ENCODE measurements at regions not wholly inside any gene's neighbourhood (a gene's known extent, or its start where the extent isn't known, plus 50 kb on each side); places are given as distances from the start of the nearest gene placed in this dataset.
"Not testable (repeated sequence)": the region's sequence is repeated elsewhere in the genome, so short reads cannot be mapped to it uniquely, and the experiment has no call there.

DNA sequence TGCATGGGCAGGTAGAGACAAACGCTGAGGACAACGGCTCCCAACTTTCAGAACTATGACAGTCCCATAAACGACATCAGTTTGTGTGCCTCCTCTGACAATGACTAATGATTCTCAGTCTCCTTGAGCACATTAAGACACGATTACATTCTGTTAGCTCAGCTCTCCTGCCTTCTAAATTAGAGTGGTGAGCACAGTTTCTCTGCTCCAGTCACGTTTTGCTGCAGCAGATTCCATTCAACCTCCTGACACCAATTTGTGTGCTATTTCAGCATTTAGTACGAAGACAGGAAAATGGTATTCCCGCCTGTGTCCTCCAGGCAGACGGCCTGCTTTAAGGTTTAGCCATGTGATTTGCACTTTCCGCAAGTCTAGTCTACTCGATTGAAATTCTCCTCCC is 458.4 kb upstream of the CFAP20DC start:
- H3K4me1 ChIP-seq (ENCODE audit: control insufficient read depth, insufficient read depth, low read length): no peaks in the 10 kb centered on the region
- H3K27me3 ChIP-seq (ENCODE audit: control insufficient read depth, insufficient read depth, low read length): no peaks in the 10 kb centered on the region

DNA sequence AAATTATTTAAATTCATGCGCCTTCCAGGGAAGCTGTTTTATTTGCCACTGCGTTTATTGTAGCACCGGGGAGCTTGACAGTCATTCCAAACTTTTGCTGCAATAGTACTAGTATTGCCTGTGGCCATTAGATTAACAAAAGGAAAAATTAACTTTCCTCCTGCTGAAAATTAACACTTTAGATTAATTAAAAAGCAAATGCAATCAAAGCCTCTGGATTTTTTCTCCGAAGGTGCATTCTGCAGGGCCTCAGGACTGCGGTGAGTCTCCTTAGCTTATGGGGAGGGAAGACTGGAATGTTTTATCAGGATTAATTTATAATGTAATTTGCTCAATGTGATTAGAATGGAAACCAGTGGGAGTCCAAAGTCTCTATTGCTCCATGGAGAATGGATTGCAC is 456.4 kb upstream of the CFAP20DC start:
- H3K9ac ChIP-seq (ENCODE audit: low read length): no peak overlapping the region
- H3K27me3 ChIP-seq (ENCODE audit: control insufficient read depth, insufficient read depth, low read length): no peaks in the 10 kb centered on the region
- H3K4me1 ChIP-seq (ENCODE audit: control insufficient read depth, insufficient read depth, low read length): no peaks in the 10 kb centered on the region
- no peaks in the 10 kb centered on the region for H3K9me3 ChIP-seq (ENCODE audit: control insufficient read depth, low read length)
- no peak overlapping the region for H3K4me3 ChIP-seq (ENCODE audit: low read length)
- no peaks in the 10 kb centered on the region for H3K36me3 ChIP-seq (ENCODE audit: control insufficient read depth, insufficient read depth, low read length)

More for the DNA sequence above, 458.4 kb upstream of the CFAP20DC start:
- Histone ChIP-seq H3K36me3 (ENCODE audit: control insufficient read depth, insufficient read depth, low read length) (no peaks in the 10 kb centered on the region), H3K4me3 (ENCODE audit: low read length) (no peak overlapping the region), H3K9me3 (ENCODE audit: control insufficient read depth, low read length) (no peaks in the 10 kb centered on the region), H3K9ac (ENCODE audit: low read length) (no peak overlapping the region)

DNA sequence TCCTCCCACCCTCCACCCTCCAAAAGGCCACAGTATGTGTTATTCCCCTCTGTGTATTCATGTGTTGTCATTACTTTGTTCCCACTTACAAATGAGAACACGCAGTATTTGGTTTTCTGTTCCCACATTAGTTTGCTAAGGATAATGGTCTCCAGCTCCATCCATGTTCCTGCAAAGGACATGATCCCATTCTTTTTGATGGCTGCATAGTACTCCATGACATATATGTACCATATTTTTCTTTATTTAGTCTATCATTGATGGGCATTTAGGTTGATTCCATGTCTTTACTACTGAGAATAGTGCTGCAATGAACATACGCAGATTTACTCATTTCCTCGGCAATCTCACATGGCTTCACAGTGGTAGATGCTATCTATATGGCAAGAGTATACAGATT is 453.6 kb upstream of the CFAP20DC start:
- Histone ChIP-seq H3K9ac (ENCODE audit: low read length) (no peak overlapping the region), H3K9me3 (ENCODE audit: control insufficient read depth, low read length) (no peaks in the 10 kb centered on the region), H3K36me3 (ENCODE audit: control insufficient read depth, insufficient read depth, low read length) (no peaks in the 10 kb centered on the region)

DNA sequence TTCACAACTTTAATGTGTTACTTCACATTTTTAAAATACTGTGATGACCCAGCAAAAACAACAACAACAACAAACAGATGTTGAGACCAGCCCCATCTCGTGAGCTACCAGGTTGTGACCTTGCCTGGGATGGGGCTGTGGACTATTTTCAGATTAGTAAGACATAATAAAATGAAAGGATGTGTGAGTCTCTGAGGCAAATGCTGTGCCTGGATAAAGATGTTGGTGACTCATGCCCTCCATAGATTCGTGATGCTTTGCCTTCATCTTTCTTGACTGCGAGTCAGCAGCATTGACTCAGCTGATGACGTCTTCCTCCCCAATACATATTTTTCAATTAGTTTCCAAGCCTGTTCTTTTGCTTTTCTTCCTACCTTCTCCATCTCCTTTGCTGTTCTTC is 453.0 kb upstream of the CFAP20DC start:
- Histone ChIP-seq H3K9ac (ENCODE audit: low read length) (no peak overlapping the region), H3K4me3 (ENCODE audit: low read length) (no peak overlapping the region), H3K4me1 (ENCODE audit: control insufficient read depth, insufficient read depth, low read length) (no peaks in the 10 kb centered on the region), H3K36me3 (ENCODE audit: control insufficient read depth, insufficient read depth, low read length) (no peaks in the 10 kb centered on the region), H3K27me3 (ENCODE audit: control insufficient read depth, insufficient read depth, low read length) (no peaks in the 10 kb centered on the region), H3K9me3 (ENCODE audit: control insufficient read depth, low read length) (no peaks in the 10 kb centered on the region)

More for the DNA sequence above, 453.6 kb upstream of the CFAP20DC start:
- Histone ChIP-seq H3K4me1 (ENCODE audit: control insufficient read depth, insufficient read depth, low read length) (no peaks in the 10 kb centered on the region), H3K27me3 (ENCODE audit: control insufficient read depth, insufficient read depth, low read length) (no peaks in the 10 kb centered on the region), H3K4me3 (ENCODE audit: low read length) (no peak overlapping the region)

DNA sequence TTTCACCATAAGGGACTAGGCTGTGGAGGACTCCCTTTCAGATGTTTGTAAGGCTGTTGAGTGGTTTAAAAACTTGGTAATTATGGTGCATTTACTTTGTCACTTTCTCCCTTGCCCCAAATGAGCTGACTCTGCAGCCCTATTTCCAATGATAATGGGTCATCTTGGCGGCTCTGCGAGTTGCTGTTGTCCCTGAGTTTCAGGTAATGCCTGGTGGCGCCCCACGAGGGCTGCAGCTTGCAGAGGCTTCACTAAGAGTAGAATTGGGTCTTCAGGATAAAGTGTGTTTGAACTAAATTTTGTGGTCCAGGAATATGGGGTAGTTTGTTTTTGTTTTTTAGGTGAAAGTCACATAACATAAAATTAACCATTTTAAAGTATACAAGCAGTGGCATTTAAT is 450.1 kb upstream of the CFAP20DC start:
- H3K9ac ChIP-seq (ENCODE audit: low read length): no peak overlapping the region
- H3K36me3 ChIP-seq (ENCODE audit: control insufficient read depth, insufficient read depth, low read length): no peaks in the 10 kb centered on the region
- no peaks in the 10 kb centered on the region for H3K27me3 ChIP-seq (ENCODE audit: control insufficient read depth, insufficient read depth, low read length)
- no peaks in the 10 kb centered on the region for H3K9me3 ChIP-seq (ENCODE audit: control insufficient read depth, low read length)
- H3K4me1 ChIP-seq (ENCODE audit: control insufficient read depth, insufficient read depth, low read length): no peaks in the 10 kb centered on the region
- H3K4me3 ChIP-seq (ENCODE audit: low read length): no peak overlapping the region

DNA sequence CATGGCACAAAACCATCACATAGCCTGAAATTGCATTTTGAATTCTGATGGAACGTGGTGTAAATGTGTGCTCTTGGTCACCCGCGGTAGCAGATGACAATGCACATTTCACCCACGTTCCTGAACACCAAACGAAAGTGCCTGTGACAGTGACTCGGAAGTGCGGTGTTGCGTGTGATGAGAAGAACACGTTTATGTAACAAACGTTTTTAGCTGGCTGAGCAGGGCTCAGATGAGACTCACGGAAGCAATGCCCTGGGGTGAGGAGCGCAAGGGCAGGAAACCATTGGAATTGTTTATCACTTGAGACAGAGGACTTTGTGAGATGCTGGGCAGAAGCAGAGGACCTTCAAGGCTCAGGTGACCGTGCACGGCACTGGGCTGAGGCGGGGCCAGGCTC is 449.2 kb upstream of the CFAP20DC start:
- H3K4me3 ChIP-seq (ENCODE audit: low read length): no peak overlapping the region
- no peaks in the 10 kb centered on the region for H3K27me3 ChIP-seq (ENCODE audit: control insufficient read depth, insufficient read depth, low read length)
- H3K9ac ChIP-seq (ENCODE audit: low read length): no peak overlapping the region
- no peaks in the 10 kb centered on the region for H3K4me1 ChIP-seq (ENCODE audit: control insufficient read depth, insufficient read depth, low read length)
- H3K9me3 ChIP-seq (ENCODE audit: control insufficient read depth, low read length): no peaks in the 10 kb centered on the region
- no peaks in the 10 kb centered on the region for H3K36me3 ChIP-seq (ENCODE audit: control insufficient read depth, insufficient read depth, low read length)

DNA sequence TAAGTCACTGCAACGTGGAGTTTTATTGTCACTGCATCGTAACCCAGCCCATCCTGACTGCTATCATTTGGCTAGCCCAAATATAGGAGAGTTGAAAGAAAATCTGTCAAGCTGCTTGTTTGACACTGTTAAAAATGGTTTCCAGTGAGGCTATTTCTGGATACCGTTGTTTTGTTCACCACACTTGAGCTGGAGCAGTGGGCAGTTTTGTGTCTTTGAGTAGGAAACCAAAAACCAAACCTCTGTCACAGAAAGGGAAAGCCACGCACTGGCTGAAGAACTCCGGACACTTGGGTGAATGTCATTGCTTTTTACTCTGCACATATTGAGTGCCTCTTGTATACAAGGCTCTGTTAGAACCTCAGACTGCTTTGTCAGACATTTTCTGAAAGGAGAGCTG is 446.4 kb upstream of the CFAP20DC start:
- Histone ChIP-seq H3K9ac (ENCODE audit: low read length) (no peak overlapping the region), H3K4me3 (ENCODE audit: low read length) (no peak overlapping the region), H3K9me3 (ENCODE audit: control insufficient read depth, low read length) (no peaks in the 10 kb centered on the region), H3K36me3 (ENCODE audit: control insufficient read depth, insufficient read depth, low read length) (no peaks in the 10 kb centered on the region), H3K27me3 (ENCODE audit: control insufficient read depth, insufficient read depth, low read length) (no peaks in the 10 kb centered on the region), H3K4me1 (ENCODE audit: control insufficient read depth, insufficient read depth, low read length) (no peaks in the 10 kb centered on the region)

DNA sequence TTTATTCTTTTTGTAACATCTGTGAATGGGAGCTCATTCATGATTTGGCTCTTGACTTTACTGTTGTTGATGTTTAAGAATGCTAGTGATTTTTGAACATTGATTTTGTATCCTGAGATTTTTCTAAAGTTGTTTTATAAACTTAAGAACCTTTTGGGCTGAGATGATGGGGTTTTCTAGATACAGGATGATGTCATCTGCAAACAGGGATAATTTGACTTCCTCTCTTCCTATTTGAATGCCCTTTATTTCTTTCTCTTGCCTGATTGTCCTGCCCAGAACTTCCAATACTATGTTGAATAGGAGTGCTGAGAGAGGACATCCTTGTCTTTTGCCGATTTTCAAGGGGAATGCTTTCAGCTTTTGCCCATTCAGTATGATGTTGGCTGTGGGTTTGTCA is 445.1 kb upstream of the CFAP20DC start:
- not testable (repeated sequence) for H3K4me1 ChIP-seq (ENCODE audit: control insufficient read depth, insufficient read depth, low read length); H3K27me3 ChIP-seq (ENCODE audit: control insufficient read depth, insufficient read depth, low read length); H3K9me3 ChIP-seq (ENCODE audit: control insufficient read depth, low read length); H3K9ac ChIP-seq (ENCODE audit: low read length); H3K4me3 ChIP-seq (ENCODE audit: low read length); H3K36me3 ChIP-seq (ENCODE audit: control insufficient read depth, insufficient read depth, low read length)

DNA sequence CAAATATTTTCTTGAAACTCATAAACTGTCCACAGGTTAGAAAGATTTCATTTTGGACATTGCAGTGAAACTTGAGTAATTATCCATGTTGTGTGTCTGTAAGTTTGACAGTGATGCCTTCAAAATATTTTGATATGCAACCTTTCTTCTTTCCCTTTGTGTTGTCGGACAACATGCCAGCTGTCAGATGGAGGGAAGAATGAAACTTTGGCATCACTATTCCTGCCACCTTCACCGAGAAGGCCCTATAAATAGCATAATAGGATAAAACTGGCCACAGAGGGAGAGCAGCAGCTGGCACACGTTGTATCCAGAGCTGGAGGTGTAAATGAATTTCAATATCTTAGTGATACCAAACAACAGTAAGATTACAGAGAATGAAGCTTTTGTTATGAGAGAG is 436.7 kb upstream of the CFAP20DC start:
- Histone ChIP-seq H3K4me1 (ENCODE audit: control insufficient read depth, insufficient read depth, low read length) (no peaks in the 10 kb centered on the region), H3K4me3 (ENCODE audit: low read length) (no peak overlapping the region), H3K36me3 (ENCODE audit: control insufficient read depth, insufficient read depth, low read length) (no peaks in the 10 kb centered on the region), H3K9ac (ENCODE audit: low read length) (no peak overlapping the region), H3K9me3 (ENCODE audit: control insufficient read depth, low read length) (no peaks in the 10 kb centered on the region), H3K27me3 (ENCODE audit: control insufficient read depth, insufficient read depth, low read length) (no peaks in the 10 kb centered on the region)

DNA sequence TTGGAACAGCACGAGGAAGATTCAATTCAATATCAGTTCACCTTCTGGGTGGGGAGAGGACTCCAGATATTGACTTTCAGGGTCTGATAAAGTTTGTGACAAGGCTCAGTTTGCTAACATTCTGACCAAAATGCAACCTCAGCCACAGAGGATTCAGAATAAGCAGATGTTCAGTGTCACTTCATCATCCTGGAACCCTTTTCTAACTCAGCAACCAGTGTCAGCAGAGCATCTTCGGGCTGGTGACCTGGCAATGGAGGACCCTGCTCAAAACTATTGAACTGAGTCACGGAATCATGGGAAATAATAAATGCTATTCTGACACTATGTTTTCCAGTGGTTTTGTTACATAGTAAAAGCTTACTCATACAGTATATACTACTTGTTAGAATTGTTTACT is 433.4 kb upstream of the CFAP20DC start:
- no peak overlapping the region for H3K9ac ChIP-seq (ENCODE audit: low read length)
- H3K27me3 ChIP-seq (ENCODE audit: control insufficient read depth, insufficient read depth, low read length): no peaks in the 10 kb centered on the region
- no peaks in the 10 kb centered on the region for H3K9me3 ChIP-seq (ENCODE audit: control insufficient read depth, low read length)
- H3K36me3 ChIP-seq (ENCODE audit: control insufficient read depth, insufficient read depth, low read length): no peaks in the 10 kb centered on the region
- H3K4me3 ChIP-seq (ENCODE audit: low read length): no peak overlapping the region
- H3K4me1 ChIP-seq (ENCODE audit: control insufficient read depth, insufficient read depth, low read length): no peaks in the 10 kb centered on the region

DNA sequence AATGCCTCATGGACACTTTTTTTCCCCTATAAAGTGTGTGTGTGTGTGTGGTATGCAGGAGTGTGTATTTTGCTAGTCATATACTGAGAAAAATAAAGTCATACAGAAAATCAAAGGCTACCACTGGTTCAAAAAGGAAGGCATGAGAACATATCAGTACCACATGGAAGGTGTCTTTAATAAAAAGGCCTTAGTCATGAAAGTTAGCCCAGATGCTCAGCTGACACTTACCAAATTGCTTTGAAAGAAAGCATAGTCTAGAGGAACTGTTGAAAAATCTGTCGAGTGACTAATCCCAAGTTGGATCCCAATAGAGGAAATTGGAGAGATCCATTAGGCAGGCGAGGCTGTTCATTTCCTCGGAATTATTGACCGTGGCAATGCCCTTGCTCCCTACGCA is 432.9 kb upstream of the CFAP20DC start:
- Histone ChIP-seq H3K27me3 (ENCODE audit: control insufficient read depth, insufficient read depth, low read length) (no peaks in the 10 kb centered on the region), H3K4me3 (ENCODE audit: low read length) (no peak overlapping the region), H3K9ac (ENCODE audit: low read length) (no peak overlapping the region), H3K4me1 (ENCODE audit: control insufficient read depth, insufficient read depth, low read length) (no peaks in the 10 kb centered on the region), H3K9me3 (ENCODE audit: control insufficient read depth, low read length) (no peaks in the 10 kb centered on the region), H3K36me3 (ENCODE audit: control insufficient read depth, insufficient read depth, low read length) (no peaks in the 10 kb centered on the region)

DNA sequence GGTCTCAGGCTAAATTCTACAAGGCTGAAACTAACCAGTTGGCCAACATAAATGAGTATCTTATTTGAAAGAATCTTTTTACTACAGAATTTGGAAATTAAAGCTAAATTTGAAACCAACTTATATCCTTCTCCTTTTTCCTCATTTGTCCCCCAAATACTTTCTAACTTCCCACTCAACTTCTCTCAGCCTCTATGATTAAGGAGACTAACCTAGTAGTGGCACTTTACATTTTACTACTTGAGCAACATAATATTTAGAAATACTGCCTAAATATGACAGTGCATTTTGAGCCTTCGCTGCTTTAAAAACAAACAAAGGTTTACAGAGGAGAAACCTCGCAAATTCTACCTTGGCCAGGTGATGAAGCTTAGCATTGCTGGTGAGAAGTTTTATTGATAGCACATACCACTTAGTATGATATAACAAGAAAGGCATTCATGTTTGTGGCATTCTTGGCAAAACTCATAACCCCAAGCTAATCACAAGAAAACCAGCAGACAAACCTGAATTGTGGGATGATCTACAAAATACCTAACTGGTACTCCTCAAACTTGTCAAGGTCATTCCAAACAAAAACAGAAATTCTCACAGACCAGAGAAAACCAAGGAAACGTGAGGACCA is 432.1 kb upstream of the CFAP20DC start:
- no peaks in the 10 kb centered on the region for H3K9me3 ChIP-seq (ENCODE audit: control insufficient read depth, low read length)

DNA sequence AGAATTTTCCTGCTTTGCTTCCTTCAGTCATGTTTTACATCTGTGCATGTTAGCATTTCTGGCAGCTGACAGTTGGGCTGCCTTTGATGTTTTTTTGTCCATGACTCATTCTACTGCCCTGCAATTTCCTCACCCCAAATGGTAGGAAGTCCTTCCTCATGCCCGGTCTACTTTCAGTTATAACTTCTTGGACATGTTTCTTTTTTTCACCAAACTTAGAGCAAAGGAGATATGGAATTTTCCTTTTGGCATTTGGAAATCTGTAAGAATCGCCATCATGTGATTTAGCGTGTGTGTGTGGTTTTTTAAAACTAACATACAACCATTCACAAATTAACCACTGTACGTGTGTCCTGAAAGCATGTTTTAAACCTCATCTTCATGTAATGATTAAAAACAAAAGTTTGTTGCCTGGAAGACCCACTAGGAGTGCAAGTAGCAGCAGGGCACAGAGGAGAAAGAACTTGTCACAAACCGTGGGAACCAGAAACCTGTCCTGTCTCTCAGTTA is 430.7 kb upstream of the CFAP20DC start:
- no peaks in the 10 kb centered on the region for H3K27me3 ChIP-seq (ENCODE audit: control insufficient read depth, insufficient read depth, low read length)
- H3K4me1 ChIP-seq (ENCODE audit: control insufficient read depth, insufficient read depth, low read length): no peaks in the 10 kb centered on the region
- H3K9me3 ChIP-seq (ENCODE audit: control insufficient read depth, low read length): no peaks in the 10 kb centered on the region
- H3K36me3 ChIP-seq (ENCODE audit: control insufficient read depth, insufficient read depth, low read length): no peaks in the 10 kb centered on the region
- H3K4me3 ChIP-seq (ENCODE audit: low read length): no peak overlapping the region
- H3K9ac ChIP-seq (ENCODE audit: low read length): no peak overlapping the region

More for the DNA sequence above, 432.1 kb upstream of the CFAP20DC start:
- Histone ChIP-seq H3K4me1 (ENCODE audit: control insufficient read depth, insufficient read depth, low read length) (no peaks in the 10 kb centered on the region), H3K36me3 (ENCODE audit: control insufficient read depth, insufficient read depth, low read length) (no peaks in the 10 kb centered on the region), H3K9ac (ENCODE audit: low read length) (no peak overlapping the region), H3K27me3 (ENCODE audit: control insufficient read depth, insufficient read depth, low read length) (no peaks in the 10 kb centered on the region), H3K4me3 (ENCODE audit: low read length) (no peak overlapping the region)

Data from mucosa of stomach (tissue), 1 donor.